ENCODE measurements at regions not wholly inside any gene's neighbourhood (a gene's known extent, or its start where the extent isn't known, plus 50 kb on each side); places are given as distances from the start of the nearest gene placed in this dataset.
"Not testable (repeated sequence)": the region's sequence is repeated elsewhere in the genome, so short reads cannot be mapped to it uniquely, and the experiment has no call there.

GRCh38 chr13:109941951-109942350 is 155.6 kb upstream of the IRS2 start:
- H3K4me3 ChIP-seq (ENCODE audit: low read depth, poor library complexity, severe bottlenecking): no peak overlapping the region
- no peak for TF ChIP-seq CTCF (IDR thresholded peaks at IDR 0.05)
- no peak for TF ChIP-seq POLR2A (IDR thresholded peaks at IDR 0.05)
- no peak for DNase-seq (ENCODE audit: low spot score in 2 of 2)
- 63 to 70% methylated on average over 7 of the region's 7 CpGs for WGBS, 2 donors
- intact Hi-C loops (cut with DNase I; ENCODE audit: low total_unique reads): no loop called here

GRCh38 chr13:109941221-109941620 is 154.8 kb upstream of the IRS2 start:
- WGBS, 2 donors: 53 to 59% methylated on average over 2 of the region's 2 CpGs
- no peak for TF ChIP-seq CTCF (IDR thresholded peaks at IDR 0.05)
- no peak for TF ChIP-seq POLR2A (IDR thresholded peaks at IDR 0.05)
- intact Hi-C loops (cut with DNase I; ENCODE audit: low total_unique reads): no loop called here
- no peak for DNase-seq (ENCODE audit: low spot score in 2 of 2)
- H3K4me3 ChIP-seq (ENCODE audit: low read depth, poor library complexity, severe bottlenecking): no peak overlapping the region

GRCh38 chr13:109940637-109941036 is 154.3 kb upstream of the IRS2 start:
- WGBS, 2 donors: 80 to 83% methylated on average over 8 of the region's 8 CpGs
- intact Hi-C loops (cut with DNase I; ENCODE audit: low total_unique reads): no loop called here
- TF ChIP-seq POLR2A (IDR thresholded peaks at IDR 0.05) (no peak), CTCF (IDR thresholded peaks at IDR 0.05) (no peak)

GRCh38 chr13:109939838-109940237 is 153.5 kb upstream of the IRS2 start:
- no peak overlapping the region for H3K4me3 ChIP-seq (ENCODE audit: low read depth, poor library complexity, severe bottlenecking)
- DNase-seq (ENCODE audit: low spot score in 2 of 2): no peak
- intact Hi-C loops (cut with DNase I; ENCODE audit: low total_unique reads): no loop called here
- WGBS, 2 donors: 85 to 92% methylated on average over 10 of the region's 10 CpGs
- TF ChIP-seq POLR2A (IDR thresholded peaks at IDR 0.05) (no peak), CTCF (IDR thresholded peaks at IDR 0.05) (no peak)

More at GRCh38 chr13:109940637-109941036, 154.3 kb upstream of the IRS2 start:
- no peak for DNase-seq (ENCODE audit: low spot score in 2 of 2)
- no peak overlapping the region for H3K4me3 ChIP-seq (ENCODE audit: low read depth, poor library complexity, severe bottlenecking)

GRCh38 chr13:109939180-109939579 is 152.8 kb upstream of the IRS2 start:
- no peak for TF ChIP-seq CTCF (IDR thresholded peaks at IDR 0.05)
- intact Hi-C loops (cut with DNase I; ENCODE audit: low total_unique reads): no loop called here
- WGBS, 2 donors: 77 to 80% methylated on average over 2 of the region's 2 CpGs
- no peak for DNase-seq (ENCODE audit: low spot score in 2 of 2)
- H3K4me3 ChIP-seq (ENCODE audit: low read depth, poor library complexity, severe bottlenecking): no peak overlapping the region

- WGBS, 2 donors: 65 to 79% methylated on average over 10 of the region's 10 CpGs
- intact Hi-C loops (cut with DNase I; ENCODE audit: low total_unique reads): no loop called here
- DNase-seq (ENCODE audit: low spot score in 2 of 2): no peak
- no peak overlapping the region for H3K4me3 ChIP-seq (ENCODE audit: low read depth, poor library complexity, severe bottlenecking)
- TF ChIP-seq CTCF (IDR thresholded peaks at IDR 0.05): no peak
- no peak for TF ChIP-seq POLR2A (IDR thresholded peaks at IDR 0.05)
Measured at GRCh38 chr13:109938255-109938936, 152.0 kb upstream of the IRS2 start.

- WGBS, 2 donors: 95 to 98% methylated on average over 5 of the region's 5 CpGs
- intact Hi-C loops (cut with DNase I; ENCODE audit: low total_unique reads): not testable (repeated sequence)
Measured at GRCh38 chr13:109934520-109934919, 148.1 kb upstream of the IRS2 start.

More at GRCh38 chr13:109934520-109934919, 148.1 kb upstream of the IRS2 start:
- not testable (repeated sequence) for DNase-seq (ENCODE audit: low spot score in 2 of 2); H3K4me3 ChIP-seq (ENCODE audit: low read depth, poor library complexity, severe bottlenecking)

Measured in lower leg skin (tissue), 4 donors.